ENCODE measurements at regions not wholly inside any gene's neighbourhood (a gene's known extent, or its start where the extent isn't known, plus 50 kb on each side); places are given as distances from the start of the nearest gene placed in this dataset.

GRCh38 chr1:56145581-56145980, 433.8 kb downstream of the PLPP3 start:
- peak overlapping the region in 1 of 4 donors; percentile 45 for H3K27ac ChIP-seq
- no peaks in the 10 kb centered on the region for H3K36me3 ChIP-seq
- no peaks in the 10 kb centered on the region for H3K27me3 ChIP-seq
- no peak for DNase-seq (ENCODE audit: low spot score in 2 of 2)
- TF ChIP-seq EP300 (IDR thresholded peaks at IDR 0.05) (no peak), CTCF (IDR thresholded peaks at IDR 0.05) (no peak), POLR2A (IDR thresholded peaks at IDR 0.05) (no peak)
- no peaks in the 10 kb centered on the region for H3K9me3 ChIP-seq
- peaks cover 0 to 29% (median 0%) of the 10 kb centered on the region in 4 donors for H3K4me1 ChIP-seq
- WGBS, 2 donors, result 79 to 89% methylated on average over 1 of the region's 1 CpG
- H3K4me3 ChIP-seq, result no peak overlapping the region

- Histone ChIP-seq H3K27ac (no peak overlapping the region), H3K4me3 (no peak overlapping the region), H3K9me3 (no peaks in the 10 kb centered on the region), H3K4me1 (peaks cover 0 to 16% (median 0%) of the 10 kb centered on the region in 4 donors), H3K36me3 (no peaks in the 10 kb centered on the region), H3K27me3 (no peaks in the 10 kb centered on the region)
- WGBS, 2 donors, result 94 to 100% methylated on average over 1 of the region's 1 CpG
- no peak for TF ChIP-seq POLR2A (IDR thresholded peaks at IDR 0.05)
- TF ChIP-seq EP300 (IDR thresholded peaks at IDR 0.05), result no peak
- TF ChIP-seq CTCF (IDR thresholded peaks at IDR 0.05), result no peak
- no peak for DNase-seq (ENCODE audit: low spot score in 2 of 2)
Measured at GRCh38 chr1:56142301-56142700, 437.1 kb downstream of the PLPP3 start.

- Histone ChIP-seq H3K9me3 (no peaks in the 10 kb centered on the region), H3K4me1 (no peaks in the 10 kb centered on the region), H3K4me3 (no peak overlapping the region), H3K27me3 (no peaks in the 10 kb centered on the region), H3K27ac (no peak overlapping the region), H3K36me3 (no peaks in the 10 kb centered on the region)
- DNase-seq (ENCODE audit: low spot score in 2 of 2), result no peak
- TF ChIP-seq POLR2A (IDR thresholded peaks at IDR 0.05) (no peak), EP300 (IDR thresholded peaks at IDR 0.05) (no peak), CTCF (IDR thresholded peaks at IDR 0.05) (no peak)
- 75 to 85% methylated on average over 5 of the region's 5 CpGs for WGBS, 2 donors
Measured at GRCh38 chr1:56139836-56140235, 439.5 kb downstream of the PLPP3 start.

GRCh38 chr1:56137521-56138505, 441.6 kb downstream of the PLPP3 start:
- Histone ChIP-seq H3K27ac (no peak overlapping the region), H3K9me3 (no peaks in the 10 kb centered on the region), H3K4me1 (no peaks in the 10 kb centered on the region), H3K4me3 (no peak overlapping the region), H3K27me3 (no peaks in the 10 kb centered on the region), H3K36me3 (no peaks in the 10 kb centered on the region)
- WGBS, 2 donors, result 57 to 63% methylated on average over 5 of the region's 5 CpGs
- TF ChIP-seq POLR2A (IDR thresholded peaks at IDR 0.05), result no peak
- DNase-seq (ENCODE audit: low spot score in 2 of 2), result no peak

- WGBS, 2 donors, result 67 to 78% methylated on average over 4 of the region's 4 CpGs
- no peak for TF ChIP-seq CTCF (IDR thresholded peaks at IDR 0.05)
- TF ChIP-seq EP300 (IDR thresholded peaks at IDR 0.05), result no peak
- TF ChIP-seq POLR2A (IDR thresholded peaks at IDR 0.05), result no peak
- no peaks in the 10 kb centered on the region for H3K27me3 ChIP-seq
Measured at GRCh38 chr1:56137090-56137489, 442.3 kb downstream of the PLPP3 start.

More at GRCh38 chr1:56137090-56137489, 442.3 kb downstream of the PLPP3 start:
- no peak for DNase-seq (ENCODE audit: low spot score in 2 of 2)
- H3K4me1 ChIP-seq, result no peaks in the 10 kb centered on the region
- H3K4me3 ChIP-seq, result no peak overlapping the region
- H3K9me3 ChIP-seq, result no peaks in the 10 kb centered on the region
- no peak overlapping the region for H3K27ac ChIP-seq
- no peaks in the 10 kb centered on the region for H3K36me3 ChIP-seq

Measured in tibial nerve (tissue), 4 donors.